ENCODE measurements at regions not wholly inside any gene's neighbourhood (a gene's known extent, or its start where the extent isn't known, plus 50 kb on each side); places are given as distances from the start of the nearest gene placed in this dataset.

DNA sequence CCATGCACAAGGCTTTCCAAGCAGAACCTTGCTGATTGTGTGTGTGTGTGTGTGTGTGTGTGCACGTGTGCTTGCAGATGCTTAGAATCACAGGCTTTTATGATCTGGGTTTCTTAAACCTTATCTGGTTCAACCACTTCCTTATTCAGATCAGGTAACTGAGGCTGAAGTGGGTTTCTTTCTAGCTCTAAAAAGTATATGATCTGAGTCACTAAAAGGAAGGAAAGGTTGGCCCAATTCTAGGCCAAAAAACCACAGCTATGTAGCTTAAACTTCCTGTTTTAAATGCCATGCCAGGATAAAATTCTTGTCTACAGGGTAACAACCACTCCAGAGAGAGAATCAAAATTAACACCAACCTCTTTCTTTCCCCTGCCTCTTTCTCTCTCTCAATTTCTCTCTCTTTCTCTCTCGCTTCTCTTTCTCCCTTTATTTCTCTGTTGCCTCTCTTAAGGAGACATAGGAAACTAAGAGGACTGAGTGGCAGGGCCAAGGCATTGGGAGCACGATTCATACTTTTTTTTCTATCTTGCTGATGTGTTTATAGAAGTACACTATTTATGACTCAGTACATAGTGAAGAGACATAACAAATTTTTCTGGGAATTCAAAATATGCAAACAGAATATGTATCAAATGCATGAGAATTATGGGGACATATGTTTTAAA is 140.3 kb downstream of the TRIB2 start:
- H3K4me2 ChIP-seq (ENCODE audit: low read length): no peak overlapping the region
- no peak overlapping the region for H3K4me3 ChIP-seq (ENCODE audit: low read depth, low read length, poor library complexity, severe bottlenecking)
- no peaks in the 10 kb centered on the region for H3K4me1 ChIP-seq (ENCODE audit: insufficient read depth, low read length, poor library complexity, severe bottlenecking)
- BruUV-seq (replicated peaks): no TSS peak
- H3K9me2 ChIP-seq (ENCODE audit: insufficient read depth, low read length): no peaks in the 10 kb centered on the region
- TF ChIP-seq, protein P1, sequence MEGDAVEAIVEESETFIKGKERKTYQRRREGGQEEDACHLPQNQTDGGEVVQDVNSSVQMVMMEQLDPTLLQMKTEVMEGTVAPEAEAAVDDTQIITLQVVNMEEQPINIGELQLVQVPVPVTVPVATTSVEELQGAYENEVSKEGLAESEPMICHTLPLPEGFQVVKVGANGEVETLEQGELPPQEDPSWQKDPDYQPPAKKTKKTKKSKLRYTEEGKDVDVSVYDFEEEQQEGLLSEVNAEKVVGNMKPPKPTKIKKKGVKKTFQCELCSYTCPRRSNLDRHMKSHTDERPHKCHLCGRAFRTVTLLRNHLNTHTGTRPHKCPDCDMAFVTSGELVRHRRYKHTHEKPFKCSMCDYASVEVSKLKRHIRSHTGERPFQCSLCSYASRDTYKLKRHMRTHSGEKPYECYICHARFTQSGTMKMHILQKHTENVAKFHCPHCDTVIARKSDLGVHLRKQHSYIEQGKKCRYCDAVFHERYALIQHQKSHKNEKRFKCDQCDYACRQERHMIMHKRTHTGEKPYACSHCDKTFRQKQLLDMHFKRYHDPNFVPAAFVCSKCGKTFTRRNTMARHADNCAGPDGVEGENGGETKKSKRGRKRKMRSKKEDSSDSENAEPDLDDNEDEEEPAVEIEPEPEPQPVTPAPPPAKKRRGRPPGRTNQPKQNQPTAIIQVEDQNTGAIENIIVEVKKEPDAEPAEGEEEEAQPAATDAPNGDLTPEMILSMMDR (conservative IDR thresholded peaks at IDR 0.05; ENCODE audit: low read length): no peak
- TF ChIP-seq EZH2phosphoT487 (IDR thresholded peaks at IDR 0.05; ENCODE audit: borderline replicate concordance, low read depth, low read length): no peak
- POLR2A ChIA-PET: interaction anchor here (0.7 kb wide), 1 partner anchor 254 kb away, joined by 3 read pairs; no protein-coding TSS in a partner anchor
- no peak for DNase-seq (ENCODE audit: low spot score)
- no peaks in the 10 kb centered on the region for H4K20me1 ChIP-seq (ENCODE audit: insufficient read depth, low read length)
- H3K36me3 ChIP-seq (ENCODE audit: insufficient read depth, low read length): no peaks in the 10 kb centered on the region
- no peaks in the 10 kb centered on the region for H3K79me2 ChIP-seq (ENCODE audit: insufficient read depth, low read depth, low read length)
- no peaks in the 10 kb centered on the region for H3K9me3 ChIP-seq (ENCODE audit: low read length)
- intact Hi-C loops (cut with micrococcal nuclease; ENCODE audit: unreplicated experiment): no loop called here
- no peak overlapping the region for H3K27ac ChIP-seq (ENCODE audit: low read depth, low read length, poor library complexity, severe bottlenecking)
- CTCF ChIA-PET (ENCODE audit: unreplicated experiment): no interaction called here
- H2AFZ ChIP-seq (ENCODE audit: low read length): no peak overlapping the region

DNA sequence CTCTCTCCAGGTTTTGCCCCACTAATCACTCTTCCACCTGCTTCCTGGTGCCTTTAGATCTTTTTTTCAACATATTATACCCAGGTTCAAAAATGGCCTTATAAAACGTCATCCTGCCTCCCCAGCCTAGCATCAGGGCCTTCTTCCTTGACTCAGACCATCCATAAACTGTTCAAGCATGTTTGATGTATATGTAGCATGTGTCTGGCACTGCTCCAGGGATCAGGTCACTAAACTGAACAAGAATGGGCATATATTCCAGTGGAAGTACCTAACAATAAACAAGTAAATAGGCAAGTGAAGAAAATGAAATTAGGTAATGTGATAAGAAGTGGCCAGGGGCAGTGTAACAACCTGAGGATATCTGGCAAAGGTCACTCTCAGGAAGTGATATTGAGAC is 141.2 kb downstream of the TRIB2 start:
- Histone ChIP-seq H3K4me1 (ENCODE audit: insufficient read depth, low read length, poor library complexity, severe bottlenecking) (no peaks in the 10 kb centered on the region), H3K27ac (ENCODE audit: low read depth, low read length, poor library complexity, severe bottlenecking) (no peak overlapping the region), H4K20me1 (ENCODE audit: insufficient read depth, low read length) (no peaks in the 10 kb centered on the region), H3K9me2 (ENCODE audit: insufficient read depth, low read length) (no peaks in the 10 kb centered on the region), H2AFZ (ENCODE audit: low read length) (no peak overlapping the region), H3K4me3 (ENCODE audit: low read depth, low read length, poor library complexity, severe bottlenecking) (no peak overlapping the region), H3K4me2 (ENCODE audit: low read length) (no peak overlapping the region), H3K9me3 (ENCODE audit: low read length) (no peaks in the 10 kb centered on the region), H3K79me2 (ENCODE audit: insufficient read depth, low read depth, low read length) (no peaks in the 10 kb centered on the region), H3K36me3 (ENCODE audit: insufficient read depth, low read length) (no peaks in the 10 kb centered on the region)
- intact Hi-C loops (cut with micrococcal nuclease; ENCODE audit: unreplicated experiment): no loop called here
- CTCF ChIA-PET (ENCODE audit: unreplicated experiment): no interaction called here
- no TSS peak for BruUV-seq (replicated peaks)
- DNase-seq (ENCODE audit: low spot score): no peak
- POLR2A ChIA-PET: no interaction called here
- TF ChIP-seq, protein P1 (conservative IDR thresholded peaks at IDR 0.05; ENCODE audit: low read length): no peak

DNA sequence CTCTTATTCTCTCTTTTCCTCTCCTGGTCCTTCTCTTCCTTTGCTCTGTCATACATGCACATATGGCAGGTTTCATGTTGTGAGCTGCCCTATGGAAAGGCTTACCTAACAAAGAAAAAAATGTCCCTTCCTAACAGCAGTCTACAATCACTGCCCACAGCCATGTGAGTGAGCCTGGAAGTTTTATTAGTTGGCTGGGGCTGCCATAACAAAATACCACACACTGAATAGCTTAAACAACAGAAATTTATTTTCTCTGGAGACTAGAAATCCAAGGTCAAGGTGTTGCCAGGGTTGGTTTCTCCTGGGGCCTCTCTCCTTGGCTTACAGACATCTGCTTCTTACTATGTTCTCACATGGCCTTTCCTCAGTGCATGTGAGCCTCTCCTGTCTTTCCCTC is 142.1 kb downstream of the TRIB2 start:
- no peak overlapping the region for H3K4me2 ChIP-seq (ENCODE audit: low read length)
- no peaks in the 10 kb centered on the region for H3K36me3 ChIP-seq (ENCODE audit: insufficient read depth, low read length)
- BruUV-seq (replicated peaks): no TSS peak
- no peak overlapping the region for H3K27ac ChIP-seq (ENCODE audit: low read depth, low read length, poor library complexity, severe bottlenecking)
- POLR2A ChIA-PET: no interaction called here
- DNase-seq (ENCODE audit: low spot score): no peak
- H2AFZ ChIP-seq (ENCODE audit: low read length): no peak overlapping the region
- CTCF ChIA-PET (ENCODE audit: unreplicated experiment): no interaction called here
- H3K4me1 ChIP-seq (ENCODE audit: insufficient read depth, low read length, poor library complexity, severe bottlenecking): no peaks in the 10 kb centered on the region
- H4K20me1 ChIP-seq (ENCODE audit: insufficient read depth, low read length): no peaks in the 10 kb centered on the region
- H3K4me3 ChIP-seq (ENCODE audit: low read depth, low read length, poor library complexity, severe bottlenecking): no peak overlapping the region
- TF ChIP-seq, protein P1 (conservative IDR thresholded peaks at IDR 0.05; ENCODE audit: low read length): no peak
- no peak for TF ChIP-seq EZH2phosphoT487 (IDR thresholded peaks at IDR 0.05; ENCODE audit: borderline replicate concordance, low read depth, low read length)
- intact Hi-C loops (cut with micrococcal nuclease; ENCODE audit: unreplicated experiment): no loop called here
- 0 out of 2 replicates have a peak, but pooled peaks cover 1% of the 10 kb centered on the region for H3K9me3 ChIP-seq (ENCODE audit: low read length)
- no peaks in the 10 kb centered on the region for H3K9me2 ChIP-seq (ENCODE audit: insufficient read depth, low read length)
- no peaks in the 10 kb centered on the region for H3K79me2 ChIP-seq (ENCODE audit: insufficient read depth, low read depth, low read length)
